OCI-LY3 (cell line): ENCODE measurements at regions not wholly inside any gene's neighbourhood (a gene's known extent, or its start where the extent isn't known, plus 50 kb on each side); places are given as distances from the start of the nearest gene placed in this dataset.

Experiments used
- H2AFZ ChIP-seq: fragments of 200-600, 300-600 bp; shearing (Covaris generic); 2 replicates; pipeline ENCODE4 v1.6.0; 2014; ENCODE audit warnings: antibody characterized with exemption, low read depth, low read length
- H3K27ac ChIP-seq: fragments of 200-600, 300-600 bp; sonication (generic); 2 replicates; pipeline ENCODE4 v1.5.1; 2014; ENCODE audit warnings: mild to moderate bottlenecking, low read length, moderate library complexity, mixed read lengths
- H3K27me3 ChIP-seq: fragments of 200-600, 300-600 bp; sonication (generic); 2 replicates; pipeline ENCODE4 v1.6.1; 2014; ENCODE audit warnings: low read depth, low read length, mixed read lengths
- H3K36me3 ChIP-seq: fragments of 200-600, 300-600 bp; sonication (generic); replicated peaks from 2 replicates; pipeline ENCODE3; 2014; ENCODE audit warnings: low read depth, low read length, mixed read lengths
- H3K4me1 ChIP-seq: fragments of 300-600, 200-600 bp; sonication (generic); 2 replicates; pipeline ENCODE4 v1.6.1; 2014; ENCODE audit warnings: low read length, mixed read lengths
- H3K4me2 ChIP-seq: fragments of 200-600, 300-600 bp; sonication (generic); 2 replicates; pipeline ENCODE4 v1.6.1; 2014; ENCODE audit warnings: low read length, mixed read lengths
- H3K4me3 ChIP-seq: fragments of 300-600, 200-600 bp; sonication (generic); 2 replicates; pipeline ENCODE4 v1.5.1; 2014; ENCODE audit warnings: antibody characterized with exemption, mild to moderate bottlenecking, low read length, moderate library complexity
- H3K79me2 ChIP-seq: fragments of 300-600, 200-600 bp; shearing (Covaris generic); 2 replicates; pipeline ENCODE4 v1.6.1; 2014; ENCODE audit warnings: mild to moderate bottlenecking, low read length, mixed read lengths
- H3K9ac ChIP-seq: fragments of 300-600, 200-600 bp; shearing (Covaris generic); 2 replicates; pipeline ENCODE4 v1.6.0; 2014; ENCODE audit warnings: mild to moderate bottlenecking, low read length, moderate library complexity
- H3K9me3 ChIP-seq: fragments of 200-600, 300-600 bp; shearing (Covaris generic); 2 replicates; pipeline ENCODE4 v1.6.1; 2014; ENCODE audit warnings: low read length, mixed read lengths; ENCODE audit not compliant: insufficient read depth
- H4K20me1 ChIP-seq: fragments of 200-600, 300-600 bp; sonication (generic); 2 replicates; pipeline ENCODE4 v1.6.1; 2016; ENCODE audit warnings: low read length, mixed read lengths; ENCODE audit not compliant: insufficient read depth
- CTCF ChIP-seq: fragments of 200-600, 300-600 bp; sonication (generic); IDR thresholded peaks from 2 replicates; pipeline ENCODE4 v1.5.1; 2014; ENCODE audit warnings: antibody characterized with exemption, low read length, low read depth
- EZH2phosphoT487 ChIP-seq: fragments of 200-600 bp; shearing (Covaris generic); IDR thresholded peaks from 2 replicates; pipeline ENCODE4 v1.6.1; 2018; ENCODE audit warnings: antibody characterized with exemption, mixed run types, low read depth

DNA sequence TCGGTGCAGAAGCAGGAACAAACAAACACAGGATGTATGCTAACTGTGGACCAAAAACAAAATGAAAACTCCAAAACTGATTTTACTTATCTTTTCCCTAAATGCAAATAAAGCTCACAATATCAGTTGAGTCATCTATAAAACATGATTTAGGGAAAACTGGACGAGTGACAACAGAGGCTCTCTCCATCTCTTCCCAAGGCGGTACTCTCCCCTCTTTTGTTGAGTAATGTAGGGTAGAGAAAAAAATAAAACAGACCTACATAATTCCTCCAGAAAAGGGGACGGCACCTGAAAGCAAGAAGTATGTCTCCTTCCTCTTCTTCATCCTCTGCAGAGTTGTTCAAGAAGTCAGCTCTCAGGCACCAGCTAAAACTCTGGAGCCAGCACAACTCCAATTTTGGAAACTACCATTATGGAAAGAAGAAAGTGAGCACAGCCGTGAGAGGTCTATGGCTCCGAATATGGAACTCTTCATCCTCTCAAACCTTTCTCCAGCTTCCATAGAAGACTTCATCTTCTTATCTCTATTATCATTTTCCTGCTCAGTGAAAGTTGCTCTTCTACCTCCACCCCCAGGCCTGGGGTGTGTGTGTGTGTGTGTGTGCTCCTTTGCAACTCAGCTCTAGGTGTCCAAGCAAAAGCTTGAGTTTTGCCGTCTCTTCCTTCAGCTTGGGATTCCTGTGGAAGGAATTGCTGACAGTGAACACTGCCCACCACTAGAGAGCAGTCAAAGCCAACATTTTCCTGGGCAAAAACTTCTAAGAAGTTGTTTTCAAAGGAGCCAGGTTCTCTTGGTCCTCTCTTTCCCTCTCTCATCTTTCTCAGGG lies 155.4 kb downstream of the DIO2 start:
- H3K4me3 ChIP-seq: no peak overlapping the region
- H2AFZ ChIP-seq: no peak overlapping the region
- no peak overlapping the region for H3K27ac ChIP-seq

DNA sequence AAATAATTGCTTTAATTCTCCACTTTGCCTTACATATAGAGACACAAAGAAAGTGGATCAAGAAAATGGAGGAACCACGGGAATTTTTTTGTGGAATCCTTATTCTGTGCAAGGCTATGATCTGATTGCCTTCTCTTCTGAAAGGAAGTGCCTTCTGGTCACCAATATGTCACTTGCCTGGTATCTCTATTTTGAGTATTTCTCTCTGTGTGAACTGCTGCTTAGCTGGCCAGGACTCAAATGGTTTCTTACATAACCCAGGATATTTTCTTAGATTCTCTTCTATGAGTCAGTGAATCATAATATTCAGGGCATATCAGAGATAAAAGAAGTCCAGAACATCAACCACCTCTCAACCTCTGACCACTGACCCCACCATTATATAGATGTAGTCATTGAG lies 156.1 kb downstream of the DIO2 start:
- H2AFZ ChIP-seq: no peak overlapping the region
- no peaks in the 10 kb centered on the region for H3K79me2 ChIP-seq
- TF ChIP-seq EZH2phosphoT487 (no peak), CTCF (no peak)
- no peaks in the 10 kb centered on the region for H3K36me3 ChIP-seq
- H3K9ac ChIP-seq: no peak overlapping the region
- H3K4me2 ChIP-seq: no peak overlapping the region
- no peak overlapping the region for H3K27ac ChIP-seq
- H3K4me1 ChIP-seq: no peaks in the 10 kb centered on the region
- peaks cover 11% of the 10 kb centered on the region; the same call in 1 of the 2 replicates for H3K27me3 ChIP-seq
- no peaks in the 10 kb centered on the region for H3K9me3 ChIP-seq
- H3K4me3 ChIP-seq: no peak overlapping the region
- H4K20me1 ChIP-seq: no peaks in the 10 kb centered on the region

More for the DNA sequence above, 155.4 kb downstream of the DIO2 start:
- Histone ChIP-seq H3K9me3 (no peaks in the 10 kb centered on the region), H3K4me1 (no peaks in the 10 kb centered on the region), H3K27me3 (peaks cover 11% of the 10 kb centered on the region; the same call in 1 of the 2 replicates), H3K36me3 (no peaks in the 10 kb centered on the region), H4K20me1 (no peaks in the 10 kb centered on the region), H3K79me2 (no peaks in the 10 kb centered on the region), H3K9ac (no peak overlapping the region), H3K4me2 (no peak overlapping the region)
- TF ChIP-seq CTCF: peak; percentile 76
- TF ChIP-seq EZH2phosphoT487: no peak

DNA sequence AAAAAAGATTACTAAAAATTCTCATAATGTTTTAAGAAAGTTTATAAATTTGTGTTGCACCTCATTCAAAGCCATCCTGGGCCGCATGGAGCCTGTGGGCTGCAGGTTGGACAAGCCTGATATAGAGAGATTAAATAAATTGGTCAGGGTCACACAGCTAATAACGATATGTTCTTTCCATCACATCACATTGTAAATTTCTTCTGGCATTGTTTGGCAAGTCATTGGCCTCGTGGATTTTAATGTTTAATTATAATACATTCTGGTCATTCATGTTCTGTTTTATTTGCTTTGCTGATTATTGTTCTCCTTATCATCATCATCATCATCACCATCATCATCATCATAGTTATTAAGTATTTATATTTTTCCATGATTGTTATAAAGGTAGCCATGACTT lies 157.3 kb downstream of the DIO2 start:
- TF ChIP-seq EZH2phosphoT487 (no peak), CTCF (no peak)
- Histone ChIP-seq H2AFZ (no peak overlapping the region), H3K9me3 (no peaks in the 10 kb centered on the region), H3K4me1 (no peaks in the 10 kb centered on the region), H3K27ac (no peak overlapping the region), H3K4me3 (no peak overlapping the region), H3K27me3 (peaks cover 10% of the 10 kb centered on the region; the same call in 1 of the 2 replicates), H3K4me2 (no peak overlapping the region), H3K36me3 (no peaks in the 10 kb centered on the region), H3K79me2 (no peaks in the 10 kb centered on the region), H3K9ac (no peak overlapping the region), H4K20me1 (no peaks in the 10 kb centered on the region)

- H3K4me3 ChIP-seq: no peak overlapping the region
- H3K79me2 ChIP-seq: no peaks in the 10 kb centered on the region
- no peak for TF ChIP-seq EZH2phosphoT487
- no peak for TF ChIP-seq CTCF
- H4K20me1 ChIP-seq: no peaks in the 10 kb centered on the region
- no peak overlapping the region for H2AFZ ChIP-seq
- H3K36me3 ChIP-seq: no peaks in the 10 kb centered on the region
- H3K27me3 ChIP-seq: no peaks in the 10 kb centered on the region
- no peak overlapping the region for H3K27ac ChIP-seq
- H3K4me2 ChIP-seq: no peak overlapping the region
- H3K9ac ChIP-seq: no peak overlapping the region
- no peaks in the 10 kb centered on the region for H3K4me1 ChIP-seq
- no peaks in the 10 kb centered on the region for H3K9me3 ChIP-seq
Observed at GRCh38 chr14:80049055-80049454, 162.2 kb downstream of the DIO2 start.
